Lung (tissue), 11 donors: ENCODE measurements at regions not wholly inside any gene's neighbourhood (a gene's known extent, or its start where the extent isn't known, plus 50 kb on each side); places are given as distances from the start of the nearest gene placed in this dataset.

Experiments used
- ATAC-seq: fragments of 200-7000 bp; cut with Tn5 transposase; one replicate; pipeline ENCODE4 v1.9.1; 2020; ENCODE audit warnings: moderate number of reproducible peaks; ENCODE audit not compliant: insufficient read depth, low FRiP score
- DNase-seq, 3 donors: peaks; one replicate each; pipeline ENCODE4 v3.0.0-alpha.2; 2013 to 2017
- H3K27ac ChIP-seq, 2 donors: one replicate each; pipeline ENCODE4 v1.5.1; 2013; ENCODE audit warnings: mild to moderate bottlenecking in 2 of 2, moderate library complexity in 2 of 2, control low read depth in 1 of 2, inconsistent platforms in 1 of 2, low read depth in 1 of 2, low read length in 1 of 2
- H3K27me3 ChIP-seq, 3 donors: one replicate each; pipeline ENCODE4 v1.5.1; 2013; ENCODE audit warnings: low read length in 2 of 3; ENCODE audit not compliant: control insufficient read depth in 3 of 3, insufficient read depth in 3 of 3
- H3K36me3 ChIP-seq, 4 donors: one replicate each; pipeline ENCODE4 v1.5.1; 2013; ENCODE audit warnings: low read length in 4 of 4, mild to moderate bottlenecking in 1 of 4, moderate library complexity in 1 of 4; ENCODE audit not compliant: control insufficient read depth in 4 of 4, insufficient read depth in 4 of 4
- H3K4me1 ChIP-seq, 5 donors: one replicate each; pipeline ENCODE4 v1.5.1; 2013; ENCODE audit warnings: low read length in 5 of 5, mild to moderate bottlenecking in 2 of 5, moderate library complexity in 1 of 5; ENCODE audit not compliant: control insufficient read depth in 5 of 5, insufficient read depth in 5 of 5
- H3K4me3 ChIP-seq: one replicate; pipeline ENCODE4 v1.5.1; 2013; ENCODE audit warnings: mild to moderate bottlenecking, control low read depth, moderate library complexity
- H3K9ac ChIP-seq, 2 donors: one replicate each; pipeline ENCODE4 v1.5.1; 2013; ENCODE audit warnings: low read length in 2 of 2, control low read depth in 1 of 2; ENCODE audit not compliant: insufficient read depth in 1 of 2
- H3K9me3 ChIP-seq, 4 donors: one replicate each; pipeline ENCODE4 v1.5.1; 2013; ENCODE audit warnings: low read length in 3 of 4, mild to moderate bottlenecking in 1 of 4, moderate library complexity in 1 of 4; ENCODE audit not compliant: control insufficient read depth in 4 of 4, insufficient read depth in 3 of 4
- WGBS, 2 donors: extraction: QIAGEN DNeasy Blood & Tissue Kit; methylation state at CpG; one replicate each; pipeline ENCODE4 v1.1.7; 2013; 5-methylcytosine and 5-hydroxymethylcytosine counted together
- TF ChIP-seq, protein P1 (sequence below): IDR thresholded peaks from 2 replicates; pipeline ENCODE4 v1.5.1; 2012; ENCODE audit warnings: mild to moderate bottlenecking; ENCODE audit errors: control extremely low read depth, extremely low read depth
- donor health status: control.
- donor health status: control.
- donor health status: Bipolar disorder and iron deficiency.
- donor health status: healthy.
- donor health status: DM: yes; HTN: yes; CAD: no.

DNA sequence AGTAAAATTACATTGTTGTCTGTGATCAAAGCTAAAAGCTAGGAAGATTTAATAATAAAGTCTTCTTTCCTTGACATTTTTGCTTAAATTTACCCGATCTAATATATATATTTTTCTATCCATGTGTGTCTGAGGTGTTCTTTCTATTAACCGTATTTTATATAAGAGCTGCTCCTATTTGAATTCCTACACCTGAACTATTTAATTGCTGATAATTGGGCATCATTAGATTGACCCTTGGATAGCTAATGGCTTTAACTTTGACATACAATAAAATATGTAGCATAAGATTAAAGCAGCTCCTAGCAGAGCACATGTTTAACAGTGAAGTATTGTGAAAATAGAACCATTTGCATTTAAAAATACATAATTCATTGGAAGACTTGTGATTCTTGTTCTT, 792.7 kb downstream of the MAT2B start:
- Histone ChIP-seq H3K27me3 (no peaks in the 10 kb centered on the region), H3K36me3 (no peaks in the 10 kb centered on the region), H3K9me3 (peaks cover 0 to 3% (median 0%) of the 10 kb centered on the region in 4 donors), H3K9ac (no peak overlapping the region), H3K4me3 (no peak overlapping the region), H3K4me1 (peaks cover 0 to 11% (median 2%) of the 10 kb centered on the region in 5 donors), H3K27ac (no peak overlapping the region)
- ATAC-seq = no peak
- WGBS, 2 donors = 79 to 92% methylated on average over 2 of the region's 2 CpGs
- no peak for DNase-seq
- TF ChIP-seq, protein P1, sequence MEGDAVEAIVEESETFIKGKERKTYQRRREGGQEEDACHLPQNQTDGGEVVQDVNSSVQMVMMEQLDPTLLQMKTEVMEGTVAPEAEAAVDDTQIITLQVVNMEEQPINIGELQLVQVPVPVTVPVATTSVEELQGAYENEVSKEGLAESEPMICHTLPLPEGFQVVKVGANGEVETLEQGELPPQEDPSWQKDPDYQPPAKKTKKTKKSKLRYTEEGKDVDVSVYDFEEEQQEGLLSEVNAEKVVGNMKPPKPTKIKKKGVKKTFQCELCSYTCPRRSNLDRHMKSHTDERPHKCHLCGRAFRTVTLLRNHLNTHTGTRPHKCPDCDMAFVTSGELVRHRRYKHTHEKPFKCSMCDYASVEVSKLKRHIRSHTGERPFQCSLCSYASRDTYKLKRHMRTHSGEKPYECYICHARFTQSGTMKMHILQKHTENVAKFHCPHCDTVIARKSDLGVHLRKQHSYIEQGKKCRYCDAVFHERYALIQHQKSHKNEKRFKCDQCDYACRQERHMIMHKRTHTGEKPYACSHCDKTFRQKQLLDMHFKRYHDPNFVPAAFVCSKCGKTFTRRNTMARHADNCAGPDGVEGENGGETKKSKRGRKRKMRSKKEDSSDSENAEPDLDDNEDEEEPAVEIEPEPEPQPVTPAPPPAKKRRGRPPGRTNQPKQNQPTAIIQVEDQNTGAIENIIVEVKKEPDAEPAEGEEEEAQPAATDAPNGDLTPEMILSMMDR = no peak

DNA sequence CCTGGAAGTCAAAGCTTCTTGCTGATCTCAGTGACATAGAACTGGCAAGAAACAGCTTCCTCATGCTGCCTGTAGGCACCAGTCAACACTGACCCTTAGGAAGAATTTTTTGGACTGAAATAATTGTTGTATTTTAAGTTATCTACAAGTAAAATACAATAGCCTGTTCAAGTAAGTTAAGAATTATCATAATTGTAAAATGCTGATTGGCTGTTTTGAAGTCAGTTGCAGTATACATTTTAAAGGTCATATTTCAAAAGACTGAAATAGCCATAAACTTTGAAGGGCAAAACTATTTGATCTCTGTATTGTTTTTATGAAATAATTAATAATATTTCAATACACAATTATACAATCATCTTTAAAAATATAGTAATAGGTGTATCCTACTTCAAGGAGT, 794.9 kb downstream of the MAT2B start:
- H3K27me3 ChIP-seq = no peaks in the 10 kb centered on the region
- H3K36me3 ChIP-seq = no peaks in the 10 kb centered on the region
- no peak overlapping the region for H3K9ac ChIP-seq
- DNase-seq = no peak
- TF ChIP-seq, protein P1 = no peak
- no peak overlapping the region for H3K27ac ChIP-seq
- no peak for ATAC-seq
- peaks cover 0 to 3% (median 0%) of the 10 kb centered on the region in 4 donors for H3K9me3 ChIP-seq
- H3K4me3 ChIP-seq = no peak overlapping the region
- peaks cover 0 to 11% (median 2%) of the 10 kb centered on the region in 5 donors for H3K4me1 ChIP-seq

DNA sequence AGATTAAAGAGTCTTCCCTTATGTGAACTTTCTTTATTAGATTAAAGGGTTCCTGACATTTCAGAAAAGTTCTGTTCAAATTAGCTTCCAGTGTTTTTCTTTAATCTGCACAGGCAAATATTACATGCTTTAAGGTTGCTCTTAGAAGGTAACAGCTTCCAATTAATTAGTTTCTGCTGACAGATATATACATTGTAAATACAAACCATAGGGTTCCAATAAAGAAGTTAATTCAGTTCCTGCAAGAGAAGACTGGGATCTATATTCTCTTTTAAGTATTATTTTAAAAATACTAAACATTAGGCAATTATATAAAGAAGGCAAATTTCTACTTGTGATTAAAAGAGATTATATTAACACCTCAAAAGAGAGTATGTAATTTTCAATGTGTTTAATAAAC, 795.7 kb downstream of the MAT2B start:
- ATAC-seq = no peak

DNA sequence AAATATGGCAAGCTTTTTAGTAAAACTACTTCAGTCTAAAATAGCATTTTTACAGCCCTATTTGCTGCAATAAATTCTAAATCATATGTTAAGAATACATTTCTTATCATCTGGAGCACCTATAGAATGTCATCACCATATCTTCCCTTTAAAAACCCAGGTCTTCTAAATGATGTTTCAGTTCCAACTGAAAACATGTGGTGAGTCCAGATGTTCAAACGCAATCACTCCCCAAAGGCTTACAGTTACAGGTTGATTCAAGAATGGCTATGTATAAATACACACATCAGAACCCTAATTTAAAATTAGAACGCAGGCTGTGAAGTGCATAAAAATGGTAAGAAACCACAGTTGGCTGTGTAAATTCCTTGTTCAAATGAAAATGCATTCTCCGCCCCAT, 796.3 kb downstream of the MAT2B start:
- TF ChIP-seq, protein P1 = no peak
- H3K9me3 ChIP-seq = no peaks in the 10 kb centered on the region
- no peak overlapping the region for H3K27ac ChIP-seq
- H3K27me3 ChIP-seq = no peaks in the 10 kb centered on the region
- H3K4me3 ChIP-seq = no peak overlapping the region
- DNase-seq = no peak
- H3K36me3 ChIP-seq = no peaks in the 10 kb centered on the region
- H3K4me1 ChIP-seq = peaks cover 0 to 5% (median 0%) of the 10 kb centered on the region in 5 donors
- no peak for ATAC-seq
- no peak overlapping the region for H3K9ac ChIP-seq
- 88 to 94% methylated on average over 3 of the region's 3 CpGs for WGBS, 2 donors

More for the DNA sequence above, 795.7 kb downstream of the MAT2B start:
- H3K36me3 ChIP-seq = no peaks in the 10 kb centered on the region
- H3K9me3 ChIP-seq = peaks cover 0 to 3% (median 0%) of the 10 kb centered on the region in 4 donors
- H3K27me3 ChIP-seq = no peaks in the 10 kb centered on the region
- no peak overlapping the region for H3K27ac ChIP-seq
- TF ChIP-seq, protein P1 = no peak
- DNase-seq = no peak
- peaks cover 0 to 11% (median 2%) of the 10 kb centered on the region in 5 donors for H3K4me1 ChIP-seq
- no peak overlapping the region for H3K4me3 ChIP-seq
- H3K9ac ChIP-seq = no peak overlapping the region
